ENCODE measurements at regions not wholly inside any gene's neighbourhood (a gene's known extent, or its start where the extent isn't known, plus 50 kb on each side); places are given as distances from the start of the nearest gene placed in this dataset.
"Not testable (repeated sequence)": the region's sequence is repeated elsewhere in the genome, so short reads cannot be mapped to it uniquely, and the experiment has no call there.

GRCh38 chr3:39655718-39656117, 153.7 kb upstream of the MYRIP start:
- DNase-seq (ENCODE audit: low spot score), result not testable (repeated sequence)

- no peak for DNase-seq (ENCODE audit: low spot score)
Measured at GRCh38 chr3:39657075-39657474, 152.3 kb upstream of the MYRIP start.

GRCh38 chr3:39657775-39658174, 151.6 kb upstream of the MYRIP start:
- DNase-seq (ENCODE audit: low spot score), result no peak

DNA sequence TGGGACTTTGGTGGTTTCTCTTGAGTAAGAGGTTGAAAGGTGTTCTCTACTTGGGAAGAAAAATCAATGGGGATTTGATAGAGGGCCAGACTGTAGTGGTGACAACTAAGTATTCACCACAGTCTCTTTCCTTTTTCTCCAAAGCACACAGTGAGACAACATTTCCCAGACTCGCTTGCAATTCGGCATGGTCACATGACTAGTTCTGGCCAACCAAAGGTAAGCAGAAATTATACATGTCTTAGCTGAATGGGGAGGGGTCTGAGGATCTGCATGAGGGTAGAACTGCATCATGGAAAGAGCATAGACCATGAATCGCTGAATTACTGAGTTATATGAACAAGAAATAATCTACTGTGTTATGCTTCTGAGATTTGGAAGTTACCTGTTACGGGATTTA, 144.5 kb upstream of the MYRIP start:
- no peak for DNase-seq (ENCODE audit: low spot score)

DNA sequence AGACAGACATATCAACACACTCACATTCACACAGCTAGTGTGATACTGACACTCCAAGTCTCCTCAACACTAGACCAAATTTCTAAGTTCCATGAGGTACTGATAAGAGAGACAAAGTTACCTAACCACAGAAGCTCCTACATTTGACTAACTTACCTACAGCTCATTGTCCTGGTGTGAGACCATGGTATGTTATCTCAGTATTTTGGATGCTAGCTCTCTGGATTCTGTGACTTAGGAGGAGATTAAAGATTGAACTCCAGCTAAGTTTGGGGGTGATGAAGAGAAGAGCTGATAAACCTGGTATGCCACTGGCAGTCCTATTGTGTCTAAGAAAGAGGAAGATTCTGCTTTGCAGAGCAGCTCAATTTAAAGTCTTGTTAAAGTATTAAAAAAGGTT, 144.0 kb upstream of the MYRIP start:
- DNase-seq (ENCODE audit: low spot score), result no peak

- DNase-seq (ENCODE audit: low spot score), result peak; percentile 31
Measured at GRCh38 chr3:39668420-39668819, 141.0 kb upstream of the MYRIP start.

- no peak for DNase-seq (ENCODE audit: low spot score)
Measured at GRCh38 chr3:39671116-39671515, 138.3 kb upstream of the MYRIP start.

- DNase-seq (ENCODE audit: low spot score), result no peak
Measured at GRCh38 chr3:39671600-39671999, 137.8 kb upstream of the MYRIP start.

GRCh38 chr3:39705351-39705900, 104.0 kb upstream of the MYRIP start:
- DNase-seq (ENCODE audit: low spot score), result no peak

- peak; percentile 28 for DNase-seq (ENCODE audit: low spot score)
Measured at GRCh38 chr3:39707314-39707909, 102.0 kb upstream of the MYRIP start.

DNA sequence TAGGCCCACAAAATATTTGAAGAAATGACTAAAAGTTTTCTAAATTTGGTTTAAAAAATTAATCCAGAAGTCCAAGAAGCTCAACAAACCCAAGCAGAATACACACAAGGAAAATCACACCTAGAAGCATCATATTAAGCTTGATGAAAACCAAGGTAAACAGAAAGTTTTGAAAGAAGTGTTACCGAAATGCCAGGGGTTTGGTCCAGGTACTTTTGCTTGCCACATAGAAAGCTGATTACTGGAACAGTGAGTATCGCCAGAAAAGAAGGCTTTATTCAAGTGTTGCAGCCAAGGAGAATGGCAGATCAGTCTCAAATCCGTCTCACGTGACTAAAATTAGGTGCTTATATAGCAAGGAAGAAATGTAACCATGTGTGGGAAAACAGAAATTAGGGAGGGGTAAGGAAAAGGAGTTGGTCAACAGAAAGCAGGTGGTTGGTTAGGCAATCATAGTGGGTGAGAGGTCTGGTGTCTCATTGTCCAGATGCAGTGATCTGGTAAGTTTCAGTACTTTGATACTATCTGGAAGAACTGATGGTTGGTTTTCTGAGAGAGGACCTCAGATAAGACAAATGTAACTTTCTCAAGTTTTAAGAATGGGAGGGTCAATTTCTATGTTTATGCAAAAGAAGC, 96.9 kb upstream of the MYRIP start:
- DNase-seq (ENCODE audit: low spot score), result no peak

DNA sequence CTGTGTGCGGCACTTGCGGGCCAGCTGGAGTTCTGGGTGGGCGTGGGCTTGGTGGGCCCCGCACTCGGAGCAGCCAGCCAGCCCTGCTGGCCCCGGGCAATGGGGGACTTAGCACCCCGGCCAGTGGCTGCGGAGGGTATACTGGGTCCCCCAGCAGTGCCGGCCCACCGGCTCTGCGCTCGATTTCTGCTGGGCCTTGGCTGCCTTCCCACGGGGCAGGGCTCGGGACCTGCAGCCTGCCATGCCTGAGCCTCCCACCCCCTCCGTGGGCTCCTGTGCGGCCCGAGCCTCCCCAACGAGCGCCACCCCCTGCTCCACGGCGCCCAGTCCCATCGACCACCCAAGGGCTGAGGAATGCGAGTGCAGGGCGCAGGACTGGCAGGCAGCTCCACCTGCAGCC, 96.1 kb upstream of the MYRIP start:
- DNase-seq (ENCODE audit: low spot score), result not testable (repeated sequence)

GRCh38 chr3:39716849-39717248, 92.6 kb upstream of the MYRIP start:
- no peak for DNase-seq (ENCODE audit: low spot score)

DNA sequence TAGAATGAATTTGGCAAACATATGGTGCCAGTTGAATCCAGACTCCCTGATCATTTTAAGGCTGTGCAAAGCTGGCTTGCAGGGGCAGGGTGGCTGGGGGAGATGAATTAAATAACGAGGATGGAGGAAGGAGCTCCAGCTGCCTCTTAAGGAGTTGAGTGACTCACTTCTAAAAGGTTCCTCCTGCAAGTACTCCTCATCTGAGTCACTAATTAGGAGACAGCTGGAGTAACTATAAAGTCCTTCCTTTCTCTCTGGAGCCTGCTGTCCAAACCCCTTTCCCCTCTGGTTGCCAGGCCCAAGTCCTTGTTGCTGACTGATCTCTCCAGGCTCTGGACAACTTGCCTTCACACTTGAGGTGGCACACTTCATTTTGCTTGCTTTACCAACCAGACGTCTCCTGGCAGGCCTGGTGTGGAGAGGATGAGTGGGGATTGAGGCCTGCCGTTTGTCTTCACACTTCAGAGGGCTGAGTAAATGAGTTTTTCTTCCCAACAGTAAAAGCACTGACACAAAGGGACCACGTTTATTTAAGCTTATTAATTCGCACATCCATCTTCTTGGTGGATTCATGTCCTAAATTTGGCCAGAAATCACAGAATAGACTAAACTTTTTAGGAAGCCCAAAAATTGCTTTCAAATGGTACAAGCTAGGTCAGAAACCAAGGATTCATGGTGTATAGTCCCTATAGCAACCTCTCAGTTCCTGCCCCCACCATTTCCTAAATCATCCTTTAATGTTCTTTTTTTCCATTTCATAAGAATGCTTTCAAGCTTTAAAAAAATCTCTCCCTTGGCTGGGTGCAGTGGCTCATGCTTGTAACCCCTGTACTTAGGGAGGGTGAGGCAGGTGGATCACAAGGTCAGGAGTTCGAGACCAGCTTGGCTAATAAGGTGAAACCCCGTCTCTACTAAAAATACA, 90.5 kb upstream of the MYRIP start:
- no peak for DNase-seq (ENCODE audit: low spot score)

DNA sequence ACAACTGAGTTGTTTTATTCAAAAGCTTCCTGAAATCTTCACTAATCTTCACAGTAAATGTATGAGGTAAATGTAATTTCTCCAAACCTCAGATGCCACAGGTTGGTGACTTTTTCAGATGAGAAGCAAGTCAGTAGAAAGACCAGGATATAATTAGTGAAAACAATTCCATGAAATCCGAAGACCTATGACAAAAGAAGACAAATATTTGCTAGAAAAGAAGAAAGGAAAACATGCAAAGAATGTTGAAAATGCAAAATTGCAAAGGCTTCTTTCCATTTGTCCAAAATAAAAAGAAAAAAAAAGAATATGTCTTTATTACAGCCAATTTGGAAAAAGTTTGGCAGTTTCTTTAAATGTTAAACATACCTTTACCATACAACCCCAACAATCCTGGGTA, 88.3 kb upstream of the MYRIP start:
- no peak for DNase-seq (ENCODE audit: low spot score)

DNA sequence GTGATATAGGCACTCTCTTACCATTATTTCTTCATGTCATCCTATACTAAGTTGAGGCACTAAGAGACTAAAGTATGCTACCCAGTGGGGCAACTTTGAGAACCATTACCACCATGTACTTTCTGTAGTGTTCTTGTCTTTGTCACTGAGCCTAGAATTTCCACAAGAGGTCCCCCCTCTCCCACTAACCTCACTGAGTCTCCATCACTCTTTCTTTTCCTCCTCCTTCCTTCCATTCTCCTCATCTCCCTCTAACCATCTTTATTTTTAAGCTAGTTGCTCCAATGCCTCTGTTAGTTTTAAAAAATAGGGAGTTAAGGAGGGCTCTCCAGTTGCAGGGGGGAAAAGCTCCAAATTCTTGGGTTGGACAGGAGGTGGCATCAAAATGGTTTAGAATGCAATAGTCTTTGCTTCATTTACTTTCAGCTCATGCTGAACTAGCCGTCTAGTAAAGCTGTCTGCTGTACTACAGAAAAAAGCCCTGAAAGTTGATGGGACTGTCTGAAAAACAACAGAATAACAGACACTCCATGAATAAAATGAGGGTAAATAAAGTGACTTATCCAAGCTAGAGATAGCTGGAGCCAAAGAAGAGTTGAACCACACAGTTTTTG, 85.1 kb upstream of the MYRIP start:
- no peak for DNase-seq (ENCODE audit: low spot score)

DNA sequence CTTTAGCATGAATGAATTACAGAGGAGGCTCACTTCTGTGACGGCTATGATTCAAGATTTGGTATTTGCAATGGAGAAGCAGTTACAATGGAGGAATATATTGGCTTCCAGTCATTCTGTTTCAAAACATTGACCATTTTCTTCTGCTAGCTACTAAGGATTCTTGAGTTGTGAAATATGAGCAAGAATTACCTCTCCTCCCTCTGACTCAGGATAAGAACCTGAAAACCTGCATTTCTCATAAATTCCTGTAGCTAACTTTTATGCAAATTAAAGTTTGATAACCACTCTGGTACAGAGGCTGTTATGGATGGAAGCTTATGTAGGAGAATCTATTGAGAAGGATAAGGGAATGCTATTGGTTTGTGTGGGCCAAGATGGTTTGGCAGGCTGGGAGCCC, 84.1 kb upstream of the MYRIP start:
- no peak for DNase-seq (ENCODE audit: low spot score)

DNA sequence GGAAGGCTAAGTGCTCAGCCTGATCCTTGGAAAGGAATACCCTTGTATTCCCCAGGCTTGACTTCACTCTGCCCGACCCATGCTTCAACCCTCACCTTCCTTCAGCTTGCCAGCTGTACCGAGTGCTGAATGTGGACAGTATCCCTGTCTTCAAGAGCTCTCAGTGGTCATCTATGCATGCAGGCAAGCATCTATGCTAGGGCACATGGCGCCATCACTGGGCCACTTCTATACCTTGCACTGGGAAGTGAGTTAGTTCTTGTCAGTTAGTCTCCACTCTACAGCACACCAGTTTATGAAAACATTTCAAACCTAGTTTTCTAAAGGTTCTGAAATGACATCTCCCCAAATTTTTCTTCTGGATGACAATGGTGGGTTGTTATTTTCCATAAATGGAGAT, 82.0 kb upstream of the MYRIP start:
- no peak for DNase-seq (ENCODE audit: low spot score)

GRCh38 chr3:39733804-39734203, 75.6 kb upstream of the MYRIP start:
- DNase-seq (ENCODE audit: low spot score), result no peak

- DNase-seq (ENCODE audit: low spot score), result not testable (repeated sequence)
Measured at GRCh38 chr3:39739658-39740057, 69.8 kb upstream of the MYRIP start.

DNA sequence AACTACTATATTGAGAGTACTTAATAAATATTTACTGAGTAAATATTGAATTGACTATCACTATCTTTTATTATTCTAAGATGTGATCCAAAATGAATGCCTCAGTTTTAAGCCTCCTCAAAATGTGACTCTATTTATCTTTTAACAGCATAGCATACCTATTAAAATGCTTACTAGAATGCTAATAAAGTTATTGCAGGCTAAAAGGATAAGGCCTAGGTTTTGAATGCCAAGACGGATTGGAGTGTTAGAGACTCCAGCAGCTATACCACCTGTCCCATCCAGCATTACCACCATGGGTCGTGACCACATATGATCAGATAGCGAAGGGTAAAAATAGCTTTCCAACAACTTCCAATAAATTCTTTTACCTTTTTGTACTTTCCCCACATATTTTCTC, 64.7 kb upstream of the MYRIP start:
- DNase-seq (ENCODE audit: low spot score), result no peak

GRCh38 chr3:39748002-39748401, 61.4 kb upstream of the MYRIP start:
- no peak for DNase-seq (ENCODE audit: low spot score)

Measured in HT-29 (cell line).